Gastroesophageal sphincter (tissue), 4 donors: ENCODE measurements at regions not wholly inside any gene's neighbourhood (a gene's known extent, or its start where the extent isn't known, plus 50 kb on each side); places are given as distances from the start of the nearest gene placed in this dataset.

ENCODE experiments used
- ATAC-seq: fragments of 150-250 bp; one replicate; pipeline ENCODE4 v1.9.1; 2016; ENCODE audit warnings: mild to moderate bottlenecking, moderate library complexity
- H3K27ac ChIP-seq, 4 donors: fragments of 200-600 bp; sonication (generic) in 3 of 4; 1 replicate in 3 of 4; 2 replicates in 1 of 4; pipeline ENCODE4 v1.5.1; 2016 to 2019
- H3K27me3 ChIP-seq: fragments of 200-600 bp; sonication (generic); one replicate; pipeline ENCODE4 v1.5.1; 2019
- H3K36me3 ChIP-seq, 2 donors: fragments of 200-600 bp; sonication (generic); one replicate each; pipeline ENCODE4 v1.5.1; 2019; ENCODE audit warnings: control low read depth in 1 of 2
- H3K4me1 ChIP-seq, 3 donors: fragments of 200-600 bp; sonication (generic); 1 replicate in 2 of 3; 2 replicates in 1 of 3; pipeline ENCODE4 v1.5.1; 2016 to 2019; ENCODE audit warnings: control low read depth in 2 of 3
- H3K4me3 ChIP-seq, 2 donors: fragments of 200-600 bp; sonication (generic); one replicate each; pipeline ENCODE4 v1.5.1; 2019; ENCODE audit warnings: mild to moderate bottlenecking in 1 of 2, moderate library complexity in 1 of 2
- H3K9me3 ChIP-seq, 3 donors: fragments of 200-600 bp; sonication (generic); one replicate each; pipeline ENCODE4 v1.5.1; 2017 to 2019; ENCODE audit warnings: control low read depth in 2 of 3
- CTCF ChIP-seq, 4 experiments: fragments of 200-600 bp in 2 of 4; fragments of 450-650 bp in 2 of 4; sonication (generic) in 1 of 4; IDR thresholded peaks; one replicate each; pipeline ENCODE4 v1.5.1; 2017 to 2019; ENCODE audit warnings: antibody characterized with exemption in 4 of 4, mild to moderate bottlenecking in 2 of 4, moderate library complexity in 2 of 4
- EP300 ChIP-seq: sonication (generic); formaldehyde crosslinking; IDR thresholded peaks from one replicate; pipeline ENCODE4 v1.6.1; 2017; ENCODE audit warnings: antibody characterized with exemption, mild to moderate bottlenecking
- POLR2A ChIP-seq, 2 donors: fragments of 450-650 bp; IDR thresholded peaks; one replicate each; pipeline ENCODE4 v1.6.1; 2017; ENCODE audit warnings: antibody characterized with exemption in 2 of 2, mild to moderate bottlenecking in 2 of 2, moderate library complexity in 1 of 2
- POLR2AphosphoS5 ChIP-seq: sonication (generic); formaldehyde crosslinking; IDR thresholded peaks from one replicate; pipeline ENCODE4 v1.6.1; 2017; ENCODE audit warnings: antibody characterized with exemption
- WGBS, 2 donors: methylation state at CpG; one replicate each; pipeline ENCODE4 v1.1.5; 2018; ENCODE audit warnings: low coverage in 1 of 2; 5-methylcytosine and 5-hydroxymethylcytosine counted together

- Histone ChIP-seq H3K4me3 (no peak overlapping the region), H3K9me3 (no peaks in the 10 kb centered on the region), H3K27me3 (no peaks in the 10 kb centered on the region), H3K27ac (no peak overlapping the region), H3K36me3 (no peaks in the 10 kb centered on the region), H3K4me1 (no peaks in the 10 kb centered on the region)
- ATAC-seq, result no peak
- no peak for TF ChIP-seq POLR2A (IDR thresholded peaks at IDR 0.05)
- 82 to 93% methylated on average over 2 of the region's 2 CpGs for WGBS, 2 donors
Measured at GRCh38 chr14:29148221-29148620, 381.6 kb downstream of the FOXG1 start.

GRCh38 chr14:29149798-29150197, 383.2 kb downstream of the FOXG1 start:
- no peaks in the 10 kb centered on the region for H3K36me3 ChIP-seq
- TF ChIP-seq CTCF (IDR thresholded peaks at IDR 0.05) (no peak), POLR2A (IDR thresholded peaks at IDR 0.05) (no peak), POLR2AphosphoS5 (no peak), EP300 (no peak)
- H3K4me3 ChIP-seq, result no peak overlapping the region
- no peak for ATAC-seq
- no peaks in the 10 kb centered on the region for H3K27me3 ChIP-seq
- H3K4me1 ChIP-seq, result no peaks in the 10 kb centered on the region
- no peaks in the 10 kb centered on the region for H3K9me3 ChIP-seq
- H3K27ac ChIP-seq, result no peak overlapping the region

GRCh38 chr14:29150659-29151058, 384.1 kb downstream of the FOXG1 start:
- H3K4me1 ChIP-seq, result no peaks in the 10 kb centered on the region
- no peaks in the 10 kb centered on the region for H3K36me3 ChIP-seq
- H3K9me3 ChIP-seq, result no peaks in the 10 kb centered on the region
- no peak overlapping the region for H3K27ac ChIP-seq
- H3K4me3 ChIP-seq, result no peak overlapping the region
- TF ChIP-seq EP300, result no peak
- TF ChIP-seq CTCF (IDR thresholded peaks at IDR 0.05), result no peak
- no peak for TF ChIP-seq POLR2A (IDR thresholded peaks at IDR 0.05)
- no peak for TF ChIP-seq POLR2AphosphoS5
- no peak for ATAC-seq
- 88 to 89% methylated on average over 8 to 10 of the region's 10 CpGs for WGBS, 2 donors
- no peaks in the 10 kb centered on the region for H3K27me3 ChIP-seq

GRCh38 chr14:29156096-29156495, 389.5 kb downstream of the FOXG1 start:
- H3K4me3 ChIP-seq, result no peak overlapping the region
- H3K36me3 ChIP-seq, result no peaks in the 10 kb centered on the region
- no peak for ATAC-seq
- TF ChIP-seq CTCF (IDR thresholded peaks at IDR 0.05) (no peak), POLR2A (IDR thresholded peaks at IDR 0.05) (no peak), EP300 (no peak), POLR2AphosphoS5 (no peak)
- no peak overlapping the region for H3K27ac ChIP-seq
- H3K9me3 ChIP-seq, result no peaks in the 10 kb centered on the region
- no peaks in the 10 kb centered on the region for H3K4me1 ChIP-seq
- H3K27me3 ChIP-seq, result no peaks in the 10 kb centered on the region

- 64 to 71% methylated on average over 4 of the region's 4 CpGs for WGBS, 2 donors
Measured at GRCh38 chr14:29161593-29161992, 395.0 kb downstream of the FOXG1 start.

More at GRCh38 chr14:29161593-29161992, 395.0 kb downstream of the FOXG1 start:
- TF ChIP-seq POLR2A (IDR thresholded peaks at IDR 0.05) (no peak), EP300 (no peak), POLR2AphosphoS5 (no peak), CTCF (IDR thresholded peaks at IDR 0.05) (no peak)
- Histone ChIP-seq H3K9me3 (no peaks in the 10 kb centered on the region), H3K4me1 (no peaks in the 10 kb centered on the region), H3K27ac (no peak overlapping the region), H3K27me3 (no peaks in the 10 kb centered on the region), H3K4me3 (no peak overlapping the region), H3K36me3 (no peaks in the 10 kb centered on the region)
- no peak for ATAC-seq
